ENCODE measurements at regions not wholly inside any gene's neighbourhood (a gene's known extent, or its start where the extent isn't known, plus 50 kb on each side); places are given as distances from the start of the nearest gene placed in this dataset.

GRCh38 chr2:156792242-156792840, 356.2 kb downstream of the GPD2 start:
- no peak for DNase-seq
- Histone ChIP-seq H3K36me3 (replicated peaks) (no peaks in the 10 kb centered on the region), H3K27ac (no peak overlapping the region), H3K27me3 (replicated peaks) (no peaks in the 10 kb centered on the region), H3K4me3 (ENCODE audit: low read depth, low read length) (no peak overlapping the region)
- in situ Hi-C loops (cut with HindIII; ENCODE audit: low pct_ligation_motif_present, low sequenced_read_pairs) = no loop called here
- TF ChIP-seq CTCF (IDR thresholded peaks at IDR 0.05; ENCODE audit: low read depth, low read length, missing control alignments) = no peak

DNA sequence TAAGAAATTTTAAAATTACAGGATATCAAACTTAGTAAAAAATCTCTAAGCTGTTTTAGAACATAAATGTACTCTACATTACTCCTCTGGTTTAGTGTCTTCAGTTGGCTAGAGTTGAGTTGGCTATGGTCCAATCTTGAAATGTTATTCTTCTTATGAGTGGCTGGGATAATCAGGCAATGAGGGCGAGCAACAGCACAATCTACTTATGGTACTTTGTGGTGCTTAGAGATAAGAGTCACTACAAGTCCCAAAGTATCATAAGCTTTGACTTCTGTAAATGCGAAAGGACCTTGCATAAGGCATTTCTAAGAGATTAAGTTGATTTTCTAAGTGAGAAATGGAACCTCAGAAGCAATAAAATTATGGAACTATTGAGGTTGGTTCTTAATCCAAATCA, 361.7 kb downstream of the GPD2 start:
- Histone ChIP-seq H3K36me3 (replicated peaks) (no peaks in the 10 kb centered on the region), H3K27ac (no peak overlapping the region), H3K4me3 (ENCODE audit: low read depth, low read length) (no peak overlapping the region), H3K27me3 (replicated peaks) (no peaks in the 10 kb centered on the region)
- TF ChIP-seq CTCF (IDR thresholded peaks at IDR 0.05; ENCODE audit: low read depth, low read length, missing control alignments) = no peak
- in situ Hi-C loops (cut with HindIII; ENCODE audit: low pct_ligation_motif_present, low sequenced_read_pairs) = no loop called here
- DNase-seq = no peak

DNA sequence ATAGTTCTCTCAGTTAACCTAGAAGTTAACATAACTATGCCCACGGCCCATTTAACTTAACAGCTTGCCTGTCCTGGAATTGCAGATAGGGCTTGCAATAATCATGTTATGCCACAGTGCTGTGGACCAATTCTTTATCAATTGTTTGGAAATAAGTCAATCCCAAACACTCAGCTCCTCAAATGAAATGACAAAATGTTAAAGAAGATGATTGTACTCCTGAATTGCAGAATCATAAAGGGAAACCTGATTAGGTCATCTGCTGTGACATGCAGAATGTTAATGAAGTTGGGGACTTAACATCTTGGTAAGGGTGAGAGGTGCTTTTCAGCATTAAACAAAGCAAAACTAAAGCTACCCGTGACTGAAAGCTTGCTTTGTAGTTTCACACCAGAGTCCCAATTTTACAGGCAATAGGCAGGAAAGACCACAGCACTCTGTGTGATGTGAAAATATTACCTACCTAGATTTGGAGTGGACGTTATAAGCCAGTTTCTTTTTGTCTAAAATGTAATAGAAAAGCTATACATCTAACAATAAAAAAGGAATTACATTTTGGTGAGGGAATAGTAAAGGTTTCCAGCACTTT, 364.0 kb downstream of the GPD2 start:
- Histone ChIP-seq H3K27ac (no peak overlapping the region), H3K27me3 (replicated peaks) (no peaks in the 10 kb centered on the region), H3K4me3 (ENCODE audit: low read depth, low read length) (no peak overlapping the region), H3K36me3 (replicated peaks) (no peaks in the 10 kb centered on the region)
- no peak for TF ChIP-seq CTCF (IDR thresholded peaks at IDR 0.05; ENCODE audit: low read depth, low read length, missing control alignments)
- in situ Hi-C loops (cut with HindIII; ENCODE audit: low pct_ligation_motif_present, low sequenced_read_pairs) = no loop called here
- DNase-seq = no peak

DNA sequence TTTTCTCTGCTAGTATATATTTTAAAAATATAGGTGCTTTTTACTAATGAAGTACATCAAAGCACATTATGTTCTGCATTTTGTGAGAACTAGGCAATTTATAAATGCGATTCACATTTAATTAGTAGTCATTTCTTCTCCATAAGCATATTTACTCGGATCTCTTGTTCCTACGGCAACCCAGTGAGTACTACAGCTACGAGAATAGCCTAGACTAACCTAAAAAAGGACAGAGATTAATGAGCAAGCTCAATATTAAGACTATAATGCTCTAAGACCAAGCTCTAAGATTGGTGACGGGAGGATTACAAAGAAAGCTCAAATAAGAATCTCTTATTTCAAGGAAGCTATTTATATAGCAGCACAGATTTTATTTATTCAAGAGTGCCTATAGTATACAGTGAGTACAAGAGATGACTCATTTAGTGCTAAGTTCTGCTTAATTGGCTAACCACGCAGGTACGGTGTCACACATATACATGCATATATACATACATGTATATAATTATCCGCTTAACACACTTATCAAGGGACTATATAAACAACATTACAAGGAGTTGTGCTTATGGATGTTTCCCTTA, 364.7 kb downstream of the GPD2 start:
- H3K27me3 ChIP-seq (replicated peaks) = no peaks in the 10 kb centered on the region
- H3K4me3 ChIP-seq (ENCODE audit: low read depth, low read length) = no peak overlapping the region
- no peaks in the 10 kb centered on the region for H3K36me3 ChIP-seq (replicated peaks)
- no peak overlapping the region for H3K27ac ChIP-seq
- no peak for DNase-seq
- in situ Hi-C loops (cut with HindIII; ENCODE audit: low pct_ligation_motif_present, low sequenced_read_pairs) = no loop called here
- TF ChIP-seq CTCF (IDR thresholded peaks at IDR 0.05; ENCODE audit: low read depth, low read length, missing control alignments) = no peak

- no peak for DNase-seq
- TF ChIP-seq CTCF (IDR thresholded peaks at IDR 0.05; ENCODE audit: low read depth, low read length, missing control alignments) = no peak
- Histone ChIP-seq H3K27me3 (replicated peaks) (no peaks in the 10 kb centered on the region), H3K36me3 (replicated peaks) (no peaks in the 10 kb centered on the region), H3K4me3 (ENCODE audit: low read depth, low read length) (no peak overlapping the region), H3K27ac (no peak overlapping the region)
- in situ Hi-C loops (cut with HindIII; ENCODE audit: low pct_ligation_motif_present, low sequenced_read_pairs) = no loop called here
Measured at GRCh38 chr2:156803243-156803642, 367.1 kb downstream of the GPD2 start.

Measured in brain microvascular endothelial cell (primary cell).